Left forelimb (tissue), 1 donor: ENCODE measurements at regions not wholly inside any gene's neighbourhood (a gene's known extent, or its start where the extent isn't known, plus 50 kb on each side); places are given as distances from the start of the nearest gene placed in this dataset.

ENCODE experiments used
- DNase-seq: peaks from one replicate; pipeline ENCODE4 v3.0.0-alpha.2; 2018; ENCODE audit warnings: low spot score

- no peak for DNase-seq
Measured at GRCh38 chr6:145241721-145242120, 493.6 kb downstream of the EPM2A start.

- no peak for DNase-seq
Measured at GRCh38 chr6:145244349-145245100, 490.8 kb downstream of the EPM2A start.

GRCh38 chr6:145245119-145245518 is 490.2 kb downstream of the EPM2A start:
- no peak for DNase-seq

GRCh38 chr6:145247692-145248419 is 487.5 kb downstream of the EPM2A start:
- no peak for DNase-seq

- no peak for DNase-seq
Measured at GRCh38 chr6:145250436-145250835, 484.9 kb downstream of the EPM2A start.

- no peak for DNase-seq
Measured at GRCh38 chr6:145252737-145253136, 482.6 kb downstream of the EPM2A start.

- DNase-seq: no peak
Measured at GRCh38 chr6:145254649-145255401, 480.5 kb downstream of the EPM2A start.

GRCh38 chr6:145257704-145258103 is 477.6 kb downstream of the EPM2A start:
- no peak for DNase-seq

GRCh38 chr6:145258122-145258521 is 477.2 kb downstream of the EPM2A start:
- DNase-seq: no peak

- DNase-seq: no peak
Measured at GRCh38 chr6:145260484-145261175, 474.7 kb downstream of the EPM2A start.

GRCh38 chr6:145261758-145262157 is 473.6 kb downstream of the EPM2A start:
- DNase-seq: no peak

- no peak for DNase-seq
Measured at GRCh38 chr6:145262771-145263170, 472.5 kb downstream of the EPM2A start.

- DNase-seq: no peak
Measured at GRCh38 chr6:145263778-145264211, 471.5 kb downstream of the EPM2A start.

- no peak for DNase-seq
Measured at GRCh38 chr6:145266432-145267075, 468.8 kb downstream of the EPM2A start.

GRCh38 chr6:145267076-145267867 is 468.0 kb downstream of the EPM2A start:
- DNase-seq: no peak

GRCh38 chr6:145270464-145270863 is 464.9 kb downstream of the EPM2A start:
- no peak for DNase-seq

- no peak for DNase-seq
Measured at GRCh38 chr6:145271040-145271439, 464.3 kb downstream of the EPM2A start.

- no peak for DNase-seq
Measured at GRCh38 chr6:145271577-145271976, 463.7 kb downstream of the EPM2A start.

- DNase-seq: no peak
Measured at GRCh38 chr6:145272246-145272645, 463.1 kb downstream of the EPM2A start.

- no peak for DNase-seq
Measured at GRCh38 chr6:145273136-145273535, 462.2 kb downstream of the EPM2A start.

- no peak for DNase-seq
Measured at GRCh38 chr6:145274083-145274482, 461.2 kb downstream of the EPM2A start.
